ENCODE measurements at regions not wholly inside any gene's neighbourhood (a gene's known extent, or its start where the extent isn't known, plus 50 kb on each side); places are given as distances from the start of the nearest gene placed in this dataset.

GRCh38 chr3:182668541-182668940 is 124.8 kb upstream of the ATP11B start:
- no peak for TF ChIP-seq POLR2AphosphoS5 (IDR thresholded peaks at IDR 0.05; ENCODE audit: borderline replicate concordance, low read depth, low read length)
- no peak for TF ChIP-seq FOXP2 (optimal IDR thresholded peaks at IDR 0.05; ENCODE audit: control extremely low read depth, extremely low read length, insufficient read depth)
